Endodermal cell (in vitro differentiated cells): ENCODE measurements at regions not wholly inside any gene's neighbourhood (a gene's known extent, or its start where the extent isn't known, plus 50 kb on each side); places are given as distances from the start of the nearest gene placed in this dataset.

Experiments
- DNase-seq: peaks from one replicate; pipeline ENCODE4 v3.0.0-alpha.2; 2017
- H3K27ac ChIP-seq: 2 replicates; pipeline ENCODE4 v1.5.1; 2013; ENCODE audit warnings: mild to moderate bottlenecking, low read depth, low read length, moderate library complexity
- H3K27me3 ChIP-seq: 2 replicates; pipeline ENCODE4 v1.6.1; 2013; ENCODE audit warnings: mild to moderate bottlenecking, low read length, moderate library complexity; ENCODE audit not compliant: insufficient read depth, control insufficient read depth, poor library complexity, severe bottlenecking
- H3K36me3 ChIP-seq: 2 replicates; pipeline ENCODE4 v1.7.0; 2013; ENCODE audit warnings: mild to moderate bottlenecking, low read length, moderate library complexity; ENCODE audit not compliant: control insufficient read depth, insufficient read depth
- H3K4me1 ChIP-seq: one replicate; pipeline ENCODE4 v1.7.0; 2013; ENCODE audit warnings: low read length; ENCODE audit not compliant: control insufficient read depth, insufficient read depth
- H3K4me3 ChIP-seq: 2 replicates; pipeline ENCODE4 v1.5.1; 2013; ENCODE audit warnings: mild to moderate bottlenecking, low read length, moderate library complexity
- H3K9ac ChIP-seq: 2 replicates; pipeline ENCODE4 v1.6.1; 2013; ENCODE audit warnings: mild to moderate bottlenecking, low read length, moderate library complexity; ENCODE audit not compliant: poor library complexity, severe bottlenecking; ENCODE audit errors: extremely low read depth
- H3K9me3 ChIP-seq: 2 replicates; pipeline ENCODE4 v1.6.1; 2013; ENCODE audit warnings: mild to moderate bottlenecking, low read length, moderate library complexity; ENCODE audit not compliant: control insufficient read depth
- H3K27ac Mint-ChIP-seq: 2 replicates; pipeline ENCODE4 v1.8.0; 2020; ENCODE audit warnings: mixed read lengths
- H3K27me3 Mint-ChIP-seq: 2 replicates; pipeline ENCODE4 v1.8.0; 2021; ENCODE audit warnings: mild to moderate bottlenecking, mixed read lengths; ENCODE audit not compliant: insufficient read depth
- H3K36me3 Mint-ChIP-seq: 2 replicates; pipeline ENCODE4 v1.8.0; 2020; ENCODE audit warnings: low read depth, mixed read lengths
- H3K4me1 Mint-ChIP-seq: 2 replicates; pipeline ENCODE4 v1.8.0; 2020; ENCODE audit warnings: mixed read lengths
- H3K4me3 Mint-ChIP-seq: 2 replicates; pipeline ENCODE4 v1.8.0; 2020; ENCODE audit warnings: mild to moderate bottlenecking, moderate library complexity, mixed read lengths
- H3K9me3 Mint-ChIP-seq: 2 replicates; pipeline ENCODE4 v1.8.0; 2020; ENCODE audit warnings: mild to moderate bottlenecking, mixed read lengths
- CTCF ChIP-seq: fragments of 200-600 bp; sonication (generic); conservative IDR thresholded peaks from 2 replicates; pipeline ENCODE4 v1.5.0; 2021; ENCODE audit warnings: antibody characterized with exemption, mild to moderate bottlenecking
- WGBS, 2 experiments: methylation state at CpG; one replicate each; pipeline versions ENCODE4 v1.1.5 to v1.1.7; 2013; ENCODE audit warnings: missing lambda C conversion rate in 2 of 2, mixed read lengths in 1 of 2; ENCODE audit not compliant: insufficient coverage in 1 of 2, insufficient read length in 1 of 2; 5-methylcytosine and 5-hydroxymethylcytosine counted together

DNA sequence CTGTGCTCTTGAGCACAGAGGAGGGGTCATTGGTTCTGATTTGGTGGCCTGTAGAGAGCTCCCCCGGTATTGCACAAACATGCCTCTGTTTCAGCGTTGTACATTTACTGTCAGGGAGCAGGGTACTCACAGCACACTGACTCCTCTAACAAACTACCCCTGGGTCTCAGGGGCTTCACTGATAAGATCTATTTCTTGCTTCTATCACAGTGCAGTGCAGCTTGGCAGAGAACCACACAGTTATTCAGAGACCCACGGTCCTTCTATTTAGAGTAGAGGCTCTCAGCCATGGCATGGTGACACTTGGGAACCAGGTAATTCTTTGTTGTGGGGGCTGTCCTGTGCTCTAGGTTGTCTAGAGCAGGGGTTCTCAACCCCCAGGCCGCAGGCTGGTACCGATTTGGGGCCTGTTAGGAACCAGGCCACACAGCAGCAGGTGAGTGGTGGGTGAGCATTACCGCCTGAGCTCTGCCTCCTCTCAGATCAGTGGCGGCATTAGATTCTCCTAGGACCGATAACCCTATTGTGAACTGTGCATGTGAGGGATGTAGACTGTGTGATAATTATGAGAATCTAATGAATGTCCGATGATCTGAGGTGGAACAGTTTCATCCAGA lies 133.4 kb upstream of the MYCN start:
- peaks cover 14% of the 10 kb centered on the region for H3K27me3 Mint-ChIP-seq
- H3K36me3 ChIP-seq: no peaks in the 10 kb centered on the region
- H3K9me3 Mint-ChIP-seq: no peaks in the 10 kb centered on the region
- no peak overlapping the region for H3K27ac Mint-ChIP-seq
- no peaks in the 10 kb centered on the region for H3K27me3 ChIP-seq
- H3K4me3 Mint-ChIP-seq: no peak overlapping the region
- H3K9me3 ChIP-seq: no peaks in the 10 kb centered on the region
- no peak overlapping the region for H3K27ac ChIP-seq
- 84 to 90% methylated on average over 6 to 9 of the region's 9 CpGs for WGBS, 2 experiments
- peaks cover 3% of the 10 kb centered on the region for H3K4me1 ChIP-seq
- H3K4me3 ChIP-seq: no peak overlapping the region
- H3K36me3 Mint-ChIP-seq: no peaks in the 10 kb centered on the region
- H3K9ac ChIP-seq: no peak overlapping the region
- H3K4me1 Mint-ChIP-seq: peaks cover 16% of the 10 kb centered on the region
- no peak for TF ChIP-seq CTCF
- no peak for DNase-seq

- Histone ChIP-seq H3K27me3 (no peaks in the 10 kb centered on the region), H3K36me3 (no peaks in the 10 kb centered on the region), H3K4me3 (no peak overlapping the region), H3K4me1 (peaks cover 3% of the 10 kb centered on the region), H3K9me3 (no peaks in the 10 kb centered on the region), H3K27ac (no peak overlapping the region), H3K9ac (no peak overlapping the region)
- no peak overlapping the region for H3K4me3 Mint-ChIP-seq
- no peaks in the 10 kb centered on the region for H3K36me3 Mint-ChIP-seq
- WGBS, 2 experiments: 90% methylated on average over 10 to 17 of the region's 18 CpGs
- peaks cover 14% of the 10 kb centered on the region for H3K27me3 Mint-ChIP-seq
- no peak overlapping the region for H3K27ac Mint-ChIP-seq
- no peak for TF ChIP-seq CTCF
- no peak for DNase-seq
- H3K4me1 Mint-ChIP-seq: peaks cover 16% of the 10 kb centered on the region
- H3K9me3 Mint-ChIP-seq: no peaks in the 10 kb centered on the region
Observed at GRCh38 chr2:15807418-15808203, 132.7 kb upstream of the MYCN start.

GRCh38 chr2:15808204-15808910 lies 132.0 kb upstream of the MYCN start:
- Mint-ChIP-seq H3K27me3 (peaks cover 14% of the 10 kb centered on the region), H3K4me1 (peaks cover 16% of the 10 kb centered on the region), H3K36me3 (no peaks in the 10 kb centered on the region), H3K27ac (no peak overlapping the region), H3K4me3 (no peak overlapping the region), H3K9me3 (no peaks in the 10 kb centered on the region)
- Histone ChIP-seq H3K4me3 (no peak overlapping the region), H3K36me3 (no peaks in the 10 kb centered on the region), H3K27ac (no peak overlapping the region), H3K9me3 (no peaks in the 10 kb centered on the region), H3K9ac (no peak overlapping the region), H3K27me3 (no peaks in the 10 kb centered on the region), H3K4me1 (peaks cover 3% of the 10 kb centered on the region)
- TF ChIP-seq CTCF: peak; percentile 49
- WGBS, 2 experiments: 82 to 83% methylated on average over 20 to 28 of the region's 28 CpGs
- DNase-seq: peak; percentile 75
